ENCODE measurements at regions not wholly inside any gene's neighbourhood (a gene's known extent, or its start where the extent isn't known, plus 50 kb on each side); places are given as distances from the start of the nearest gene placed in this dataset.
"Not testable (repeated sequence)": the region's sequence is repeated elsewhere in the genome, so short reads cannot be mapped to it uniquely, and the experiment has no call there.

DNA sequence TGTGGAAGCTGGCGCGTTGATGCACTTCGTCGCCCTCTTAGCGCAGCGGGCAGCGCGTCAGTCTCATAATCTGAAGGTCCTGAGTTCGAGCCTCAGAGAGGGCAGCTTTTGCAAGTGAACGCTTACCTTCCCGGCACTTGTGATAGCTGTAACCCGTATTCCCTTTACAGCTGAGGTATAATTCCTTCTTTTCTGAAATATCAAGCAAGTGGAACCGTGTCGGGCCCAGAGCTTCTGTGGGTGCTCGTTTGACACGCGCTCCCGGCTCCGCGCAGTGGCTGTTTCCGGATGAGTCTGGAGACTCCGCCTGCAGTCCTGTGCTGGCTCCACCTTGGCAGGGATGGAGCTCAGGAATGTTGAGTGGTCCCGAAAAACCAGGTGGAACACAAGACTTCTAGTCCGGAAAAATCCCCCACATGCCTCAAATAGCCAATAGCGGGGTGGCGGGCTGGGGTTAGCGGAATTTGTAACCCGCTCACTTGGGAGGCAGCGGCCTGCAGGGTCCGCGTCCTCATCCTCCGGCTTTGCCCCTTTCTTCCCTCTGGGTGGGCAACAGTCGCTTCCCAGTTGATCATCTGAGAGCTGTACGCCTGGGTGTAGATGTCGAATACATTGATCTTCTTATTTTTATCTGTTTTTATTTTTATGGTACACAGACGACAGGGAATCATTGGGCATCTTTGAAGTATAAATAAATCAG, 106.8 kb upstream of the ZNF322 start:
- not testable (repeated sequence) for H3K4me1 Mint-ChIP-seq; H3K9me3 Mint-ChIP-seq; H3K27me3 Mint-ChIP-seq; H3K36me3 Mint-ChIP-seq; ATAC-seq (replicated peaks); H3K4me3 Mint-ChIP-seq; DNase-seq; H3K27ac Mint-ChIP-seq

DNA sequence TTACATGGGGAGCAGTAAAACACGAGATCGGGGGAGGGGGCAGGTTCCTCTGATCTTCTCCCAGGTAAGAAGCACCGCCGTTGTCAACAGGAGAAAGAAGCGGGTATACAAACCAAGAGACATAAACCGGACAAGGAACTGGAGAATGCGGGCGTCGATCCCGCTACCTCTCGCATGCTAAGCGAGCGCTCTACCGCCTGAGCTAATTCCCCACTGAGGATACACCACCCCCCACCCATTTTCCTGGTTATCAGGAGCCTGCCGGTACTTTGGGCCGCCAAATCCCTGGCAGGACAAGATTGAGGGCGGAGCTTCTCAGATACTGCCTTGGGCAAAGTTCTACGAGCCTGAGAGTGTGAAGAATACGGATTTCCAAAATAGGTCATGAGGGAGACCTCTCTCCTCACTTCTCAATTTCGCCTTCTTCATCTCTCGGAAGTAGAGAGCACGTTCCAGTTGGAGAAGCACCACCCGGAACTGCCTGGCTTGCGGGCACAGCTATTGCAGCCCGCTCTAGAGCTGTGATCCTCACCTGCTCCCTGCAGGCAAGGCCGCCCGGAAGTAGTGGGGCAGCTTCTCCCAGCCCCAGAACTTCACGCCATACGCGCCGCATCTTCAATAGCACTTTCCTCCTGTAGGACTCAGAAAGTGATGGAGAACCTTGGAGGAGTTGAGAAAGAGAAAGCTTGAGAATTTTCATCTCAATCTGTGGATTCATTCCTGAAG, 111.6 kb upstream of the ZNF322 start:
- not testable (repeated sequence) for H3K4me3 Mint-ChIP-seq; H3K27me3 Mint-ChIP-seq; DNase-seq; H3K27ac Mint-ChIP-seq; H3K36me3 Mint-ChIP-seq; H3K4me1 Mint-ChIP-seq; H3K9me3 Mint-ChIP-seq; ATAC-seq (replicated peaks)

DNA sequence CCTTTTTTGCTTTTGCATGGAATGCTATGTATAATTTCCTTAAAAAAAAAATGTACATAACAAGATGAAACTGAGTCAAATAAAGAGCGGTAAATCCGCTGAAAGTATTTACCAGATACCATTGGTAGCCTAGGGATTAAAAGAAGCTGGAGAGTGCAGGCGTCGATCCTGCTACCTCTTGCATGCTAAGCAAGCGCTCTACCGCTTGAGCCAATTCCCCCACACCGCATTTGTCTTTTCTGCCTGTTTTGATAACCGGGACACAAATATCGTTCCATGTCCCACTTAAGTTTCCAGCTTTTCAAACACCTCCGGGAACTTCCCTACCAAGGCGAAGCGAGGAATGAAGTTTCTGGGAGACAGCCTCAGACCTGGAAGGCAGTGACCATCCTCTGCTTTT, 113.9 kb upstream of the ZNF322 start:
- H3K9me3 Mint-ChIP-seq; H3K4me3 Mint-ChIP-seq; H3K27ac Mint-ChIP-seq; ATAC-seq (replicated peaks); DNase-seq; H3K4me1 Mint-ChIP-seq; H3K27me3 Mint-ChIP-seq; H3K36me3 Mint-ChIP-seq: not testable (repeated sequence)

GRCh38 chr6:26780563-26780962, 121.0 kb upstream of the ZNF322 start:
- not testable (repeated sequence) for ATAC-seq (replicated peaks); H3K4me1 Mint-ChIP-seq; DNase-seq; H3K9me3 Mint-ChIP-seq; H3K27me3 Mint-ChIP-seq; H3K27ac Mint-ChIP-seq; H3K36me3 Mint-ChIP-seq; H3K4me3 Mint-ChIP-seq

DNA sequence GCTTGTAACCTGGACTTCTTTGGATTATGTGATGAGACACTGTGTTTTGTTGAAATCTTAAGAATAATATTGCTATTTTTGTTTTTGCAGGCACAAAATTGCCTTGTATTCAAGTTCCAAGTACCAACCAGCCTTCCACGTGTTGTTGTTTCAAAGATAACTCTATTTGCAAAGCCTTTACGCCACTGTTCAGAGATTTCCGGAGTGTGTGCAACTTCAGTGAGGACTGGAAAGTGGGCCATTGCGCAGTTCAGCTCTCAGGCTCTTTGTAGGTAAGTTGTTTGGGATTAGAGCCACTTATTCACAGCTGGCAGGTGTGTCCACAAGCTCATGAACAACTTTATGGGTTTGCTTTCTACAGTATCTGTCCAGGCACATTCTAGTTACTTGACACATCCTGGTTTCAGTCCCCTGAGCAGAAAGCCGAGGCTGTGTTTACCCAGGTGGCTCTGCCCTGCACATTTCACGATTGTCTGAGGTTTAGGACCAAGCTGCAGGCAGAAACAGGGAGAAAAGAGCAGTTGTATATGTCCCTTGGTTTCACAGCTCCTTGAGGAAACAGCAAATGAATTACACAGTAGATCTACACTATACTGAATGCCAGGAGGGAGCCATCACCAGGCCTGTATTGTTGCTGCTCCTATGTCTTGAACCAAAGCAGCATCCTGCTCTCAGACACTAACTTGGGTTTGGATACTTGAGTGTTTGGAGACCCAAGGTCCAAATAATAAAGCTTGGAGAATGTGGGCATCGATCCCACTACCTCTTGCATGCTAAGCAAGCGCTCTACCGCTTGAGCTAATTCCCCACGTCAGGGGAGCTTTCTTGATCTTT, 136.1 kb upstream of the ZNF322 start:
- not testable (repeated sequence) for H3K36me3 Mint-ChIP-seq; H3K4me3 Mint-ChIP-seq; DNase-seq; H3K9me3 Mint-ChIP-seq; H3K27ac Mint-ChIP-seq; ATAC-seq (replicated peaks); H3K4me1 Mint-ChIP-seq; H3K27me3 Mint-ChIP-seq

GRCh38 chr6:26799903-26800633, 140.5 kb upstream of the ZNF322 start:
- not testable (repeated sequence) for H3K27ac Mint-ChIP-seq; H3K36me3 Mint-ChIP-seq; H3K27me3 Mint-ChIP-seq; H3K4me1 Mint-ChIP-seq; DNase-seq; H3K9me3 Mint-ChIP-seq; ATAC-seq (replicated peaks); H3K4me3 Mint-ChIP-seq

- H3K36me3 Mint-ChIP-seq; H3K4me1 Mint-ChIP-seq; H3K27ac Mint-ChIP-seq; ATAC-seq (replicated peaks); H3K4me3 Mint-ChIP-seq; H3K9me3 Mint-ChIP-seq; H3K27me3 Mint-ChIP-seq; DNase-seq: not testable (repeated sequence)
Measured at GRCh38 chr6:26803762-26804161, 144.2 kb upstream of the ZNF322 start.

DNA sequence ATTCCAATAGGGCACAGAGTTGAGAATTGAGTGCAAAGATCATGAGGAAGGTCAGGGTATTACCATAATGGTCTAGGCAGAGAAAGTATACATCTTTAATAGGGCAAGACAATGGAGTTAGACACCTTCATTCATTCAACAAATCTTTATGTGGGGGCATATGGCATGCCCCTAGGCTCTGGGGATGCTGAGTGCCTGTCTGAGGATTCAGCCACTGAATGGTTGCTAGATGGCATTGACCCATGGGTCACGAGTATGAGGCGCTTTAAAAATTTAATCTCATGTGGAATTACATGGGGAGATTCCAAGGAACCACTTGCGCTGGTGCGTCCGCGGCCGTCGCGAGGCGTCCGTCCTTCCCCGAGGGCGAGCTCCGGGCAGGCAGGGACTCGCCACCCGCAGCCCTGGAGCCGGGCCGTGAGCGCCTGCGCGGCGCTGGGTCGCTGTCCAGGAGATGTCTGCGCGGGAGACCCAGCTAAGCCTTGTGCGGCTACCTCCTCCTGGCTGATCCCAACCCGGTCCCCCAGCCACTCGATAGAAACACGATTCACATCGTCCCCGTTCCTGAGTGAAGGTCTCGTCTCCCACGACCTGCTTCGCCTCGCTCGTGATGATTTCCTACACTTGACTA, 152.1 kb upstream of the ZNF322 start:
- not testable (repeated sequence) for H3K9me3 Mint-ChIP-seq

GRCh38 chr6:26818640-26819225, 159.2 kb upstream of the ZNF322 start:
- ATAC-seq (replicated peaks), result not testable (repeated sequence)

More for the DNA sequence above, 152.1 kb upstream of the ZNF322 start:
- DNase-seq; H3K27me3 Mint-ChIP-seq; H3K4me1 Mint-ChIP-seq; H3K4me3 Mint-ChIP-seq; ATAC-seq (replicated peaks); H3K36me3 Mint-ChIP-seq; H3K27ac Mint-ChIP-seq: not testable (repeated sequence)

GRCh38 chr6:26827965-26828364, 168.4 kb upstream of the ZNF322 start:
- H3K36me3 Mint-ChIP-seq; H3K27me3 Mint-ChIP-seq; H3K4me1 Mint-ChIP-seq; H3K27ac Mint-ChIP-seq; H3K4me3 Mint-ChIP-seq; ATAC-seq (replicated peaks); H3K9me3 Mint-ChIP-seq; DNase-seq: not testable (repeated sequence)

More at GRCh38 chr6:26818640-26819225, 159.2 kb upstream of the ZNF322 start:
- H3K27ac Mint-ChIP-seq, H3K36me3 Mint-ChIP-seq, DNase-seq, H3K27me3 Mint-ChIP-seq, H3K9me3 Mint-ChIP-seq, H3K4me3 Mint-ChIP-seq, H3K4me1 Mint-ChIP-seq: not testable (repeated sequence)

DNA sequence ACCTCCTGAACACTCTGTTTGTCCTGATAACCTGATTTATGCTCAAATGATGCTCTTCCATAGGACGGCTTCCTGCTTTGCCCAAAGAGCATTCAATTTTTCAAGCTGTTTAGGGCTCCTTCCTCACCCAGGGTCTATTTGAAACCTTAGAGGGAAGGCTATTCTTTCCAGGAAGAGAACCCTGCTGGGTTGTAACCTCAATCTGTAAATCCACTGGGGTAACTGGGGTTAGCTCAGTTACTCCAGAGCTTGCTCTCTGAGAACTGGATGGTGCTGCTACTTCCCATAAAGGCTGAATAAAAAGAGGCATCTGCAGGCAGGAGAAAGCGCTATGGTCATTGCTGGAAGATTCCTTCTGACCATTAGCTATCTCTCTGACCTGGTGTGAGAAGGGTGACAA, 169.9 kb upstream of the ZNF322 start:
- H3K36me3 Mint-ChIP-seq; ATAC-seq (replicated peaks); H3K4me1 Mint-ChIP-seq; H3K27ac Mint-ChIP-seq; H3K9me3 Mint-ChIP-seq; H3K27me3 Mint-ChIP-seq; DNase-seq; H3K4me3 Mint-ChIP-seq: not testable (repeated sequence)

DNA sequence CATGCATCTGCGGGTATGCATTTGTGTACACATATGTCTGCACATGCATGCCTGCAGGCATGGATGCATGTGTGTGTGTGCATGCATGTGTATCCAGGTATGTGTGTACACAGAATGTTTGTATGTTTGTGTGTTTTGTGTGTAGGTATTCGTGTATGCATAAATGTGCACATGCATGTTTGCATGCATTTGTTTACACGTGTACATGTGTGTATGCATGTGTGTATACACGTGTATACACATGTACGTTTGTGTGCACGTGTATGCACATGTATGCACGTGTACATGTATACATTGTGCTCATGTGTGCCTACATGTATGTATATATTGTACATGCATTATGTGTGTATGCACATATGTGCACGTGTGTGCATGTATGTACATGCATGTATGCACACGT, 171.4 kb upstream of the ZNF322 start:
- not testable (repeated sequence) for ATAC-seq (replicated peaks); H3K9me3 Mint-ChIP-seq; H3K4me1 Mint-ChIP-seq; H3K36me3 Mint-ChIP-seq; DNase-seq; H3K27ac Mint-ChIP-seq; H3K27me3 Mint-ChIP-seq; H3K4me3 Mint-ChIP-seq

DNA sequence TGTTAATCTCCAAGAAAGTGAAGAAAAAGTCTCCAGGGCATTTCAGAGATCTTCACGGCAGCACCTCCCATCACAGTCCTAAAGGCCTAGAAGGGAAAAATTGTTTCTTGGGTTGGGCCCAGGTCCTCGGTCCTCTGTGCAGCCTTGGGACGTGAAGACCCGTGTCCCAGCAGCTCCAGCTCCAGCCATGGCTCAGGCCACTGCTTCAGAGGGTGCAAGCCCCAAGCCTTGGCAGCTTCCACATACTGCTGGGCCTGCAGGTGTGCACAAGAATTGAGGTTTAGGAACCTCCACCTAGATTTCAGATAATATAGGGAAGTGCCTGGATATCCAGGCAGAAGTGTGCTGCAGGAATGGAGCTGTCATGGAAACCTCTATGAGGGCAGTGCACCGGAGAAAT, 176.2 kb upstream of the ZNF322 start:
- H3K27ac Mint-ChIP-seq; H3K36me3 Mint-ChIP-seq; DNase-seq; H3K4me3 Mint-ChIP-seq; ATAC-seq (replicated peaks); H3K9me3 Mint-ChIP-seq; H3K4me1 Mint-ChIP-seq; H3K27me3 Mint-ChIP-seq: not testable (repeated sequence)
